ENCODE measurements at regions not wholly inside any gene's neighbourhood (a gene's known extent, or its start where the extent isn't known, plus 50 kb on each side); places are given as distances from the start of the nearest gene placed in this dataset.

GRCh38 chr5:84622461-84622860, 237.8 kb upstream of the EDIL3 start:
- no peak for TF ChIP-seq SP1 (IDR thresholded peaks at IDR 0.05; ENCODE audit: low read depth)
- no peak for TF ChIP-seq FOSL1 (IDR thresholded peaks at IDR 0.05; ENCODE audit: low read depth)
- no peak for TF ChIP-seq POLR2A (IDR thresholded peaks at IDR 0.05; ENCODE audit: borderline replicate concordance, extremely low read depth, insufficient read depth, insufficient read length)
- no peak for TF ChIP-seq ELF1 (IDR thresholded peaks at IDR 0.05; ENCODE audit: borderline replicate concordance, low read depth)
- no peak for TF ChIP-seq ZFX (IDR thresholded peaks at IDR 0.05)
- TF ChIP-seq CEBPB (IDR thresholded peaks at IDR 0.05; ENCODE audit: low read depth) = no peak
- no peak for TF ChIP-seq EZH2phosphoT487 (IDR thresholded peaks at IDR 0.05; ENCODE audit: borderline replicate concordance)
- no peak for TF ChIP-seq EGR1 (IDR thresholded peaks at IDR 0.05; ENCODE audit: low read depth)
- ChIA-PET RAD21 (ENCODE audit: low non-redundant PET in 1 of 2, low total read pairs in 2 of 2, uncharacterized antibody in 2 of 2, unreplicated experiment in 2 of 2) (no interaction called here), CTCF (no interaction called here), POLR2A (no interaction called here)
- H3K27me3 ChIP-seq (ENCODE audit: insufficient read depth, low read length) = no peaks in the 10 kb centered on the region
- ATAC-seq (no peak), DNase-seq (ENCODE audit: low read depth, low spot score) (no peak)
- no peaks in the 10 kb centered on the region for H4K20me1 ChIP-seq (ENCODE audit: insufficient read depth)
- H3K4me2 ChIP-seq (ENCODE audit: low read length) = no peak overlapping the region
- no peaks in the 10 kb centered on the region for H3K36me3 ChIP-seq (ENCODE audit: control insufficient read depth in 1 of 2, insufficient read depth in 2 of 2, low read length in 2 of 2)
- intact Hi-C loops (cut with micrococcal nuclease) = no loop called here
- H3K9ac ChIP-seq (ENCODE audit: low read length) = no peak overlapping the region
- no TSS peak for BruUV-seq (replicated peaks)
- H3K27ac ChIP-seq (ENCODE audit: low read depth, low read length) = no peak overlapping the region
- no peaks in the 10 kb centered on the region for H3K79me2 ChIP-seq (ENCODE audit: insufficient read depth, low read length)
- H3K9me3 ChIP-seq (ENCODE audit: control insufficient read depth in 1 of 2, insufficient read depth in 1 of 2, low read depth in 1 of 2, low read length in 2 of 2) = no peaks in the 10 kb centered on the region
- no peaks in the 10 kb centered on the region for H3K9me2 ChIP-seq (ENCODE audit: insufficient read depth)
- H3K4me1 ChIP-seq (ENCODE audit: control insufficient read depth in 1 of 2, insufficient read depth in 2 of 2, low read length in 2 of 2) = no peaks in the 10 kb centered on the region
- peak overlapping the region; percentile 11 for H2AFZ ChIP-seq (ENCODE audit: low read depth, low read length, poor library complexity, severe bottlenecking)
- no peak overlapping the region for H3K4me3 ChIP-seq (replicated peaks in 1 of 2; ENCODE audit: low read depth in 1 of 2, low read length in 2 of 2)

DNA sequence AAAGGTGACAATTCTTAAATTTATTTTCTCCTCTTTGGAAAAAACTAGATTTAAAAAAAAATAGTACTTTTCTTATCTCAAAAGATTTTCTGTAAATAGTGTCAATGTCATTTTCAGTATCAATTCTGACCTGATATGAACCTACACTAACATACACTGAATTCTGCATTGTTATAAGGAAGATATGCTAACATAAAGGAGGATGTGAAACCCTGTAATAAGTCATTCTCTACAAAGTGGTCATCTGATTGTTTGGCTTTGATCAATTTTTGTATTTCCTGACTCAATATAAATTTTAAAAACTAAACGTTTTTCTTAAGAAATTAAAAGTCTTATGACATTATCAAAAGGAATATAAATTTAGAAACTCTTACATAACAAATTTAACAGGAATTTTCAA, 233.6 kb upstream of the EDIL3 start:
- no peak overlapping the region for H3K9ac ChIP-seq (ENCODE audit: low read length)
- no peaks in the 10 kb centered on the region for H3K9me2 ChIP-seq (ENCODE audit: insufficient read depth)
- H4K20me1 ChIP-seq (ENCODE audit: insufficient read depth) = no peaks in the 10 kb centered on the region
- H3K4me1 ChIP-seq (ENCODE audit: control insufficient read depth in 1 of 2, insufficient read depth in 2 of 2, low read length in 2 of 2) = no peaks in the 10 kb centered on the region
- ChIA-PET POLR2A (no interaction called here), RAD21 (ENCODE audit: low non-redundant PET in 1 of 2, low total read pairs in 2 of 2, uncharacterized antibody in 2 of 2, unreplicated experiment in 2 of 2) (no interaction called here), CTCF (no interaction called here)
- H3K9me3 ChIP-seq (ENCODE audit: control insufficient read depth in 1 of 2, insufficient read depth in 1 of 2, low read depth in 1 of 2, low read length in 2 of 2) = no peaks in the 10 kb centered on the region
- H3K79me2 ChIP-seq (ENCODE audit: insufficient read depth, low read length) = no peaks in the 10 kb centered on the region
- no peak overlapping the region for H3K4me2 ChIP-seq (ENCODE audit: low read length)
- H2AFZ ChIP-seq (ENCODE audit: low read depth, low read length, poor library complexity, severe bottlenecking) = no peak overlapping the region
- no peaks in the 10 kb centered on the region for H3K27me3 ChIP-seq (ENCODE audit: insufficient read depth, low read length)
- no TSS peak for BruUV-seq (replicated peaks)
- no peak overlapping the region for H3K27ac ChIP-seq (ENCODE audit: low read depth, low read length)
- no peak overlapping the region for H3K4me3 ChIP-seq (replicated peaks in 1 of 2; ENCODE audit: low read depth in 1 of 2, low read length in 2 of 2)
- no peaks in the 10 kb centered on the region for H3K36me3 ChIP-seq (ENCODE audit: control insufficient read depth in 1 of 2, insufficient read depth in 2 of 2, low read length in 2 of 2)
- DNase-seq (ENCODE audit: low read depth, low spot score) (no peak), ATAC-seq (no peak)
- intact Hi-C loops (cut with micrococcal nuclease) = no loop called here
- TF ChIP-seq JUND (IDR thresholded peaks at IDR 0.05) (no peak), EZH2 (IDR thresholded peaks at IDR 0.05) (no peak), CTCF (IDR thresholded peaks at IDR 0.05 in 2 of 3, conservative IDR thresholded peaks at IDR 0.05 in 1 of 3; ENCODE audit: borderline replicate concordance in 1 of 3, insufficient read depth in 1 of 3, low read depth in 2 of 3, low read length in 2 of 3) (no peak), ZFX (IDR thresholded peaks at IDR 0.05) (no peak), SP1 (IDR thresholded peaks at IDR 0.05; ENCODE audit: low read depth) (no peak), TCF7L2 (IDR thresholded peaks at IDR 0.05; ENCODE audit: borderline replicate concordance, extremely low read depth, insufficient read depth, insufficient read length) (no peak), POLR2AphosphoS5 (IDR thresholded peaks at IDR 0.05; ENCODE audit: low read depth, low read length) (no peak), ZNF274 (IDR thresholded peaks at IDR 0.05; ENCODE audit: low read depth, low read length) (no peak), SIN3A (IDR thresholded peaks at IDR 0.05; ENCODE audit: low read depth) (no peak), POLR2A (IDR thresholded peaks at IDR 0.05; ENCODE audit: borderline replicate concordance, extremely low read depth, insufficient read depth, insufficient read length) (no peak), ATF3 (IDR thresholded peaks at IDR 0.05) (no peak), EGR1 (IDR thresholded peaks at IDR 0.05; ENCODE audit: low read depth) (no peak), EZH2phosphoT487 (IDR thresholded peaks at IDR 0.05; ENCODE audit: borderline replicate concordance) (no peak), FOSL1 (IDR thresholded peaks at IDR 0.05; ENCODE audit: low read depth) (no peak), SRF (IDR thresholded peaks at IDR 0.05; ENCODE audit: low read depth) (no peak), MAX (IDR thresholded peaks at IDR 0.05) (no peak)
- TF ChIP-seq, protein P1, sequence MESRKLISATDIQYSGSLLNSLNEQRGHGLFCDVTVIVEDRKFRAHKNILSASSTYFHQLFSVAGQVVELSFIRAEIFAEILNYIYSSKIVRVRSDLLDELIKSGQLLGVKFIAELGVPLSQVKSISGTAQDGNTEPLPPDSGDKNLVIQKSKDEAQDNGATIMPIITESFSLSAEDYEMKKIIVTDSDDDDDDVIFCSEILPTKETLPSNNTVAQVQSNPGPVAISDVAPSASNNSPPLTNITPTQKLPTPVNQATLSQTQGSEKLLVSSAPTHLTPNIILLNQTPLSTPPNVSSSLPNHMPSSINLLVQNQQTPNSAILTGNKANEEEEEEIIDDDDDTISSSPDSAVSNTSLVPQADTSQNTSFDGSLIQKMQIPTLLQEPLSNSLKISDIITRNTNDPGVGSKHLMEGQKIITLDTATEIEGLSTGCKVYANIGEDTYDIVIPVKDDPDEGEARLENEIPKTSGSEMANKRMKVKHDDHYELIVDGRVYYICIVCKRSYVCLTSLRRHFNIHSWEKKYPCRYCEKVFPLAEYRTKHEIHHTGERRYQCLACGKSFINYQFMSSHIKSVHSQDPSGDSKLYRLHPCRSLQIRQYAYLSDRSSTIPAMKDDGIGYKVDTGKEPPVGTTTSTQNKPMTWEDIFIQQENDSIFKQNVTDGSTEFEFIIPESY (IDR thresholded peaks at IDR 0.05; ENCODE audit: extremely low read depth, insufficient replicate concordance, low read length) = no peak

Data from HCT116 (cell line).